ENCODE measurements at regions not wholly inside any gene's neighbourhood (a gene's known extent, or its start where the extent isn't known, plus 50 kb on each side); places are given as distances from the start of the nearest gene placed in this dataset.

GRCh38 chr3:44106756-44107155 is 134.9 kb upstream of the TOPAZ1 start:
- TF ChIP-seq CTCF (IDR thresholded peaks at IDR 0.05) (no peak), POLR2AphosphoS5 (IDR thresholded peaks at IDR 0.05; ENCODE audit: low read depth, low read length) (no peak)
- TF ChIP-seq, protein P1, sequence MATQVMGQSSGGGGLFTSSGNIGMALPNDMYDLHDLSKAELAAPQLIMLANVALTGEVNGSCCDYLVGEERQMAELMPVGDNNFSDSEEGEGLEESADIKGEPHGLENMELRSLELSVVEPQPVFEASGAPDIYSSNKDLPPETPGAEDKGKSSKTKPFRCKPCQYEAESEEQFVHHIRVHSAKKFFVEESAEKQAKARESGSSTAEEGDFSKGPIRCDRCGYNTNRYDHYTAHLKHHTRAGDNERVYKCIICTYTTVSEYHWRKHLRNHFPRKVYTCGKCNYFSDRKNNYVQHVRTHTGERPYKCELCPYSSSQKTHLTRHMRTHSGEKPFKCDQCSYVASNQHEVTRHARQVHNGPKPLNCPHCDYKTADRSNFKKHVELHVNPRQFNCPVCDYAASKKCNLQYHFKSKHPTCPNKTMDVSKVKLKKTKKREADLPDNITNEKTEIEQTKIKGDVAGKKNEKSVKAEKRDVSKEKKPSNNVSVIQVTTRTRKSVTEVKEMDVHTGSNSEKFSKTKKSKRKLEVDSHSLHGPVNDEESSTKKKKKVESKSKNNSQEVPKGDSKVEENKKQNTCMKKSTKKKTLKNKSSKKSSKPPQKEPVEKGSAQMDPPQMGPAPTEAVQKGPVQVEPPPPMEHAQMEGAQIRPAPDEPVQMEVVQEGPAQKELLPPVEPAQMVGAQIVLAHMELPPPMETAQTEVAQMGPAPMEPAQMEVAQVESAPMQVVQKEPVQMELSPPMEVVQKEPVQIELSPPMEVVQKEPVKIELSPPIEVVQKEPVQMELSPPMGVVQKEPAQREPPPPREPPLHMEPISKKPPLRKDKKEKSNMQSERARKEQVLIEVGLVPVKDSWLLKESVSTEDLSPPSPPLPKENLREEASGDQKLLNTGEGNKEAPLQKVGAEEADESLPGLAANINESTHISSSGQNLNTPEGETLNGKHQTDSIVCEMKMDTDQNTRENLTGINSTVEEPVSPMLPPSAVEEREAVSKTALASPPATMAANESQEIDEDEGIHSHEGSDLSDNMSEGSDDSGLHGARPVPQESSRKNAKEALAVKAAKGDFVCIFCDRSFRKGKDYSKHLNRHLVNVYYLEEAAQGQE (IDR thresholded peaks at IDR 0.05; ENCODE audit: insufficient read depth in 1 of 2, low read depth in 2 of 2, low read length in 1 of 2): no peak

All from Panc1 (cell line).